ENCODE measurements at regions not wholly inside any gene's neighbourhood (a gene's known extent, or its start where the extent isn't known, plus 50 kb on each side); places are given as distances from the start of the nearest gene placed in this dataset.

DNA sequence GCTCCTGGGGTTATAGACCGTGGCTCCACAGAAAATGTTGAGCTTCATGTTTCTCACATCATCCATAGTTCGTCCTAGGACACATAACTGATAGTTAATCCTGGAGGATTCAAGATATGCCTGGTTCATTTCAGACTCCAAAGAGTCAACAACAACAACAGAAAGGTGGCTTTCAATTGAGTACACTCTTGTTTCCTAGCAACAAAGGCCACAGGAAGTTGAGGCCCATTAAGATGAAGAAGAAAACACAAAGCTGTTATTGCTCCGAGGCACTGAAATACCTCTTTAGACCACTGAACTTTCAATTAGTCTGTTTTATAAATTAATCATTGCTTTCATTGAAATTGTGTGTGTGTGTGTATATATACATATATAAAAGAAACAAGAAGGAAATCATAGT, 154.5 kb downstream of the YIPF5 start:
- Histone ChIP-seq H3K27me3 (no peaks in the 10 kb centered on the region), H3K4me3 (no peak overlapping the region), H3K36me3 (no peaks in the 10 kb centered on the region), H3K9me3 (ENCODE audit: low read depth) (no peaks in the 10 kb centered on the region), H3K4me1 (ENCODE audit: low read depth) (no peaks in the 10 kb centered on the region), H3K27ac (no peak overlapping the region)
- no peak for DNase-seq (ENCODE audit: low read depth in 1 of 2, low spot score in 1 of 2)
- TF ChIP-seq, protein P1, sequence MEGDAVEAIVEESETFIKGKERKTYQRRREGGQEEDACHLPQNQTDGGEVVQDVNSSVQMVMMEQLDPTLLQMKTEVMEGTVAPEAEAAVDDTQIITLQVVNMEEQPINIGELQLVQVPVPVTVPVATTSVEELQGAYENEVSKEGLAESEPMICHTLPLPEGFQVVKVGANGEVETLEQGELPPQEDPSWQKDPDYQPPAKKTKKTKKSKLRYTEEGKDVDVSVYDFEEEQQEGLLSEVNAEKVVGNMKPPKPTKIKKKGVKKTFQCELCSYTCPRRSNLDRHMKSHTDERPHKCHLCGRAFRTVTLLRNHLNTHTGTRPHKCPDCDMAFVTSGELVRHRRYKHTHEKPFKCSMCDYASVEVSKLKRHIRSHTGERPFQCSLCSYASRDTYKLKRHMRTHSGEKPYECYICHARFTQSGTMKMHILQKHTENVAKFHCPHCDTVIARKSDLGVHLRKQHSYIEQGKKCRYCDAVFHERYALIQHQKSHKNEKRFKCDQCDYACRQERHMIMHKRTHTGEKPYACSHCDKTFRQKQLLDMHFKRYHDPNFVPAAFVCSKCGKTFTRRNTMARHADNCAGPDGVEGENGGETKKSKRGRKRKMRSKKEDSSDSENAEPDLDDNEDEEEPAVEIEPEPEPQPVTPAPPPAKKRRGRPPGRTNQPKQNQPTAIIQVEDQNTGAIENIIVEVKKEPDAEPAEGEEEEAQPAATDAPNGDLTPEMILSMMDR (IDR thresholded peaks at IDR 0.05; ENCODE audit: low read depth, low read length) = no peak

DNA sequence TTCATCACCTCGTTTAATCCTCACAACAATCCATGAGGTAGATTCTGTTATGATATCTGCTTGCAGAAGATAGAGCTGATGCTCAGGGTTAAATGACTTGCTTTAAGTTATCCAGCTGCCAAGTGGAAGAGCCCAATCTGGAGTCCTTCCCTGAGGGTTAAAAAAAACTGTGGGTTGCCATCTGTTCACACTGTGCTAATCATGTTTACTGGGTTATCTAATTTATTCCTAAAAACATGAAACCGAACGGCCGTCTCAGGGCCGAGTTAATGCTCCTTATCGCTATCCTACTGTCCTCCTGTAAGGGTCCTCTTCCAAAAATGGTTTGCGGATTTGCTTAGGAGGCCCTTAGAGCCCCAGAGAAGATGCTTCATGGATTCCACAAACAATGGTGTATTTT, 153.3 kb downstream of the YIPF5 start:
- H3K36me3 ChIP-seq = no peaks in the 10 kb centered on the region
- no peaks in the 10 kb centered on the region for H3K9me3 ChIP-seq (ENCODE audit: low read depth)
- no peaks in the 10 kb centered on the region for H3K27me3 ChIP-seq
- no peaks in the 10 kb centered on the region for H3K4me1 ChIP-seq (ENCODE audit: low read depth)
- H3K27ac ChIP-seq = no peak overlapping the region
- DNase-seq (ENCODE audit: low read depth in 1 of 2, low spot score in 1 of 2) = no peak
- TF ChIP-seq, protein P1 (IDR thresholded peaks at IDR 0.05; ENCODE audit: low read depth, low read length) = no peak
- H3K4me3 ChIP-seq = no peak overlapping the region

DNA sequence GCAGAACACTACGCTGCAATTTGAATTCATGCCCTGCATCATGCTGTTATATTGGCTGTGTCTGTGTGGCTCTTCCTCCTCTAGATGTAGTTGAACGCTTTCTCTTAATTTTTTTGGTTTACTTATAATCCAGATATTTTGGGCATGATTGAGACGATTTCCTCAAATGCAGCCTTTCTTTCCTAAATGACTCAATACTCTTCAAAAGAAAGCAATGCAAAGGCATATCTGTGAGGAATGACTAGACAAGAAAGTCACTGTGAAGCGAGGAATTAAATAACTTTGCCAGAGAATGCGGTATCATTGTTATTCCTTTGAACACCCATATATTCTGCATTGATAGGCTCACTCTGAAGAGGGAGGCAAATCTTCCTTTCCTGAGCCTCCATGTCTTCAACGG, 152.8 kb downstream of the YIPF5 start:
- TF ChIP-seq, protein P1 (IDR thresholded peaks at IDR 0.05; ENCODE audit: low read depth, low read length) = no peak
- no peaks in the 10 kb centered on the region for H3K9me3 ChIP-seq (ENCODE audit: low read depth)
- DNase-seq (ENCODE audit: low read depth in 1 of 2, low spot score in 1 of 2) = no peak
- no peaks in the 10 kb centered on the region for H3K36me3 ChIP-seq
- no peak overlapping the region for H3K4me3 ChIP-seq
- no peak overlapping the region for H3K27ac ChIP-seq
- no peaks in the 10 kb centered on the region for H3K27me3 ChIP-seq
- H3K4me1 ChIP-seq (ENCODE audit: low read depth) = no peaks in the 10 kb centered on the region

DNA sequence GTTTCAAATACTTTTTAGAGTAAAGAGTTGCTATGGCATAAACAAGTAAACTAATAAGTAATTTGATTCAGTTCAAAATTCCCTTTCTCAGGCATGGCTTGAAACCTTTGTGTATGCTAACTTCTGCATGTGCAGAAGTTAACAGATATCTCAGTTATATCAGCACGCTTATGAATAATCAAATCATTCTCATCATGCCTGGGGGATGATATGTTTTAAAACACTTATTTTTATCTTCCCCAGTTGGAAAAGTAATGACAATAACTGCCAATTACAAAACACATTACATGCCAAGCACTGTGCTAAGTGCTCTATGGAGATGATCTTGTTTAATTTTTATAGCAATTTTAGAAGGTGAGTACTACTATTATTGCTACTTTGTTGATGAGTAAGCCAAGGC, 146.4 kb downstream of the YIPF5 start:
- TF ChIP-seq, protein P1 (IDR thresholded peaks at IDR 0.05; ENCODE audit: low read depth, low read length) = no peak
- no peak overlapping the region for H3K27ac ChIP-seq
- no peaks in the 10 kb centered on the region for H3K36me3 ChIP-seq
- H3K4me1 ChIP-seq (ENCODE audit: low read depth) = peaks cover 2% of the 10 kb centered on the region
- no peak for DNase-seq (ENCODE audit: low read depth in 1 of 2, low spot score in 1 of 2)
- H3K4me3 ChIP-seq = no peak overlapping the region
- no peaks in the 10 kb centered on the region for H3K27me3 ChIP-seq
- H3K9me3 ChIP-seq (ENCODE audit: low read depth) = no peaks in the 10 kb centered on the region

DNA sequence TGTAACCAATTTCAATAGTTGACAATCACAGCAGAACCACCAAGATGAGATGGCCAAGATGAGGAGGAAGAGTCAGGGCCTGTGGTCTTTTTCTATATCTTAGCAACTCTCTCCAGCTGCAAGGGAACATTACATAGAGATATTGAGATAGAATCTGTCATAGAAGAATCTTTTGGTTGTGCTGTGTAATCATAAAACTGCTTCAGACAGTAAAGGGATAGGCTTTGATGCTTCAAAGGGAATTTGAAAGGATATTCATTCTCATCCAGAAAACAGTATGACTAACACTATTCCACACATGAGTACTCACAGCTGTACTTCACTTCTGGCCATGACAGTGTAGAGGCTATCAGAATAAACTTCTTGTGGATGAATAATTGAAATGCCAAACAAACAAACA, 145.9 kb downstream of the YIPF5 start:
- Histone ChIP-seq H3K27me3 (no peaks in the 10 kb centered on the region), H3K36me3 (no peaks in the 10 kb centered on the region), H3K27ac (no peak overlapping the region), H3K4me1 (ENCODE audit: low read depth) (peaks cover 2% of the 10 kb centered on the region), H3K4me3 (no peak overlapping the region), H3K9me3 (ENCODE audit: low read depth) (no peaks in the 10 kb centered on the region)
- TF ChIP-seq, protein P1 (IDR thresholded peaks at IDR 0.05; ENCODE audit: low read depth, low read length) = no peak
- peak in 1 of 2 donors; percentile 16 for DNase-seq (ENCODE audit: low read depth in 1 of 2, low spot score in 1 of 2)

DNA sequence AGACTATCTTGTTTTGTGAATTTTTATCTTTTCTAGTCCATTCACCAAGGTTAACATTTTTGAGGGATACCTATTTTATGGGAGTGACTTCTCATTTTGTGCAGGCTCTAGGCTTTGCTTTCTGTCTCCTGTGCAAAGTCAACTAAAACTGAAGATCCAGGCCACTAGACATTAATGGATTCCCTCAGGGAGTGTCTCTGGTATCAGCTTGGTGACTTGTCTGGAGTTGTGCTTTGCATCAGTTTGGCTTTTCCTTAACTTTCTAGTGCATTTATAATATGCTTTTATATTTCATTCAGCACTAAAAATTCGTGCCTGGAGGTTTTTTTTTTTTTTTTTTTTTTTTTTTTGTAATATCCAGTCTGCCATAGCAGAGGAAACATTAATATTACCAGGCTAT, 144.2 kb downstream of the YIPF5 start:
- no peak overlapping the region for H3K4me3 ChIP-seq
- TF ChIP-seq, protein P1 (IDR thresholded peaks at IDR 0.05; ENCODE audit: low read depth, low read length) = no peak
- H3K4me1 ChIP-seq (ENCODE audit: low read depth) = peaks cover 2% of the 10 kb centered on the region
- no peak overlapping the region for H3K27ac ChIP-seq
- no peak for DNase-seq (ENCODE audit: low read depth in 1 of 2, low spot score in 1 of 2)
- no peaks in the 10 kb centered on the region for H3K36me3 ChIP-seq
- H3K27me3 ChIP-seq = no peaks in the 10 kb centered on the region
- no peaks in the 10 kb centered on the region for H3K9me3 ChIP-seq (ENCODE audit: low read depth)

Measured in cardiac muscle cell (in vitro differentiated cells and primary cell).